GM21381 (cell line): ENCODE measurements at regions not wholly inside any gene's neighbourhood (a gene's known extent, or its start where the extent isn't known, plus 50 kb on each side); places are given as distances from the start of the nearest gene placed in this dataset.
"Not testable (repeated sequence)": the region's sequence is repeated elsewhere in the genome, so short reads cannot be mapped to it uniquely, and the experiment has no call there.

ENCODE experiments used
- ATAC-seq: cut with Tn5 transposase; IDR thresholded peaks from one replicate; pipeline ENCODE4 v1.9.1; 2021; ENCODE audit warnings: mild to moderate bottlenecking, moderate library complexity; ENCODE audit not compliant: unreplicated experiment

GRCh38 chr13:97520061-97520460 lies 86.1 kb downstream of the RAP2A start:
- ATAC-seq, result no peak

DNA sequence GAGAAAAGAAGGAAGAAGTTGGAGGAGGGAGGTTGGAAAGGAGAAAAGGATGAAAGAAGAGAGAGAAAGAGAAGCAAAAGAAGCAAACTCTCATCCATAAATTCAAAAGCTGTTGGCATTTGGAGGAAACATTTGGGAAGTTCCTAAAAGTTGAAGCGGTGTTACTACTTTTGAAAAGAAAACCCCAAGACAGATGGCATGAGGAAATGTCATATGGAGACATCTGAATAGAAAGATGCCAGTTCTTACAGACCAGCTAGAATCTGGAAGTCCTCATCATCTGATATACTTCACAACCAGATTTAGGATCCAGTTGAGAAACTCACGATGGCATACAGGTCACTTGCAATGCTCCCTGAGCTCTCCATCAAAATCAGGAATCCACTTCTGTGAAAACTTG lies 86.9 kb downstream of the RAP2A start:
- ATAC-seq, result no peak

GRCh38 chr13:97521726-97522125 lies 87.8 kb downstream of the RAP2A start:
- no peak for ATAC-seq

- no peak for ATAC-seq
Observed at GRCh38 chr13:97522243-97522642, 88.3 kb downstream of the RAP2A start.

DNA sequence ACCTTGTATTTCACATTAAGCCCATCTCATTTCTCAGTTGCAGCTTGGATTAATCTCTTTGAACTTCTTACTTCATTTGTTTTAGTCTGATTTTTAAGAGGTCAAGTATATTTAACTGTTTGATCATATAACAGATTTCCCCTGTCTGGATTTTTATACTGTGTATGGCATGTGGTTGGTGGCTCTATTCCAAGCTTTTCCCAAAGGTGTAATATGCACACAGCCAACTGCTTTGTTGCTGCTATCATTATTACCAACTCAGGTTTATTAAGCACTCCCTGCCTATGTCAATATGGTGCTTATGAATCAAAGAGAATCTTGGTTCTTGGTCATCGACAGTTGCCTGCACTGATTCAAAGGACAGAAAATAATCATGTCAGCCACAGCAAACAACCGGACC lies 92.6 kb downstream of the RAP2A start:
- no peak for ATAC-seq

DNA sequence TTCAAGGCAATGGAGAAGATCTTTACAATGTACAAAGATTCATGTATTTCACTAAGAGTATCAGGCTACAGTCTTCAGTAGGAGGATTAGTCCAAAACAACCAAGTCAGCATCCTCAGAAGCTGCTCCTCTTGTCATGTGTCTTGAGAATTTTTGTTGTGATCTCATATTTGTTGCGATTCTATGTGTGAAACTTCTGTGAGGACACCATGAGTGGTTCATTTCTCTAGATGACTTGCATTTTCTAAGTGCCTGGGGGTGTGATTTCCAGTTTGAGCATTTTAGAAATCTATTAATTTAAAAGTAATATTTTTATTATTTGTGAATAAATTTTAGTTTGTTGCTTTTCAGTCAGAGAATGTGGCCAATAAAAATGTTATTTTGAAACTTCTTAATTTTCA lies 94.5 kb downstream of the RAP2A start:
- ATAC-seq, result peak; percentile 52

DNA sequence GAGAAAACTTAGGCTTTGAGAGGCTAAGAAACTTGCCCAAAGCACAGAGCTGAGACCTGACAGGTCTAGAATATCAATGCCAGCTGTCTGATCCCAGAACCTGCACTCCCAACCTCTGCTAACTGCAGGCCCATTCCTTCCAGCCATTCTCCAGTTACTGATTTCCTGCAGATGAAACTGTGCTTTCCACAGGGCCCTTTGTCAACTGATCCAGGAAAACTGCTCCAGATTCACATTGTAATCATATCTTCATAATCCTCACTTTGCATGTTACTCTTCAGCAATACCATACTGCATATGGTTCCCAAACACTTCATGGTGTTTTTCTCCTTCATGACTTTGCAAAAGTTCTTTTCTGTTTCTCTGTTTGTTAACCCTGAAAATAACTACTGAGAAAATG lies 100.6 kb downstream of the RAP2A start:
- ATAC-seq, result no peak

DNA sequence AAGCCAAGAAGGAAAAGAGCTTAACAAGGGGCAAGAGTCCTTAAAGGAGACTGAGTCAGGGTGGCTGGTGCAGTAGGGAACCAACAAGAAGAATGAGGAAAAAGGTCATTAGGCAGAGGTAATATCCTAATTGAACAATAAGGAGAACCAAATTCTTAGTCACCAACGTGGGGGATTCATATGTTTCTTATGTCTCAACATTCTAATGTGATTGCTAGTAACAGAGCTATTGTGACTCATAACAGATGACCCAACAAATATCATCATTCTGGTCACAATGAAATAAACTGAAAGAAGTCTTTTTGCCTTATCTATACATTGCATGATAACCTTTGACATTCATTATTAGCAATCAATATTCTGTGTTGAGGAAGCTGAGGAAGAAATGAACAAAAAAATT lies 101.6 kb downstream of the RAP2A start:
- no peak for ATAC-seq

- peak; percentile 75 for ATAC-seq
Observed at GRCh38 chr13:97537110-97537509, 103.1 kb downstream of the RAP2A start.

- no peak for ATAC-seq
Observed at GRCh38 chr13:97538203-97538602, 104.2 kb downstream of the RAP2A start.

- peak; percentile 42 for ATAC-seq
Observed at GRCh38 chr13:97539651-97540610, 106.0 kb downstream of the RAP2A start.

- no peak for ATAC-seq
Observed at GRCh38 chr13:97540696-97541095, 106.7 kb downstream of the RAP2A start.

DNA sequence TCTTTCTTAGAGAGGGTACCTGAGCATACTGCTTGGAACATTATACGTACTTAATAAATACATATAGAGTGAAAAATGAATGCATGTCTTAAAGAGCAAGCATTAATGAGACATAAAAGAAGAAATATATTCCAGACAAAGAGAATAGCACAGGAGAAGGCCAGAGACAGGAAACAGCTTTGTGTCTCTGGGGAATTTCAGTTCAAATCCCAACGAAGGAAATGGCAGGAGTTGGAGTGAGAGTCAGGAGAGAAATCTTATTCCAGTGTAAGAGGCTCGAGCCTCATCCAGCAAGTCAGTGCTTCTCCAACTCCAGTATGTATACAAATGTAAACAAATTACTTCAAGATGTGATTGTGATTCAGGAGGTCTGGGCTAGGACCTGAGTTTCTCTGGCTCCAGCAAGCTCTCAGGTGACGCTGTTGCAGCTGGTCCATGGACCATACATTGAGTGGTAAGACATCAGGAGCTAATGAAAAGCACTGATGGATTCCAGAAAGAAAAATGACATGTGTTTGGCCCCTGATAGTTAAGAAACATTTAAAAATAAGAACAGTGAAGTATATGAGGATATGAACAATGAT lies 108.2 kb downstream of the RAP2A start:
- ATAC-seq, result no peak

DNA sequence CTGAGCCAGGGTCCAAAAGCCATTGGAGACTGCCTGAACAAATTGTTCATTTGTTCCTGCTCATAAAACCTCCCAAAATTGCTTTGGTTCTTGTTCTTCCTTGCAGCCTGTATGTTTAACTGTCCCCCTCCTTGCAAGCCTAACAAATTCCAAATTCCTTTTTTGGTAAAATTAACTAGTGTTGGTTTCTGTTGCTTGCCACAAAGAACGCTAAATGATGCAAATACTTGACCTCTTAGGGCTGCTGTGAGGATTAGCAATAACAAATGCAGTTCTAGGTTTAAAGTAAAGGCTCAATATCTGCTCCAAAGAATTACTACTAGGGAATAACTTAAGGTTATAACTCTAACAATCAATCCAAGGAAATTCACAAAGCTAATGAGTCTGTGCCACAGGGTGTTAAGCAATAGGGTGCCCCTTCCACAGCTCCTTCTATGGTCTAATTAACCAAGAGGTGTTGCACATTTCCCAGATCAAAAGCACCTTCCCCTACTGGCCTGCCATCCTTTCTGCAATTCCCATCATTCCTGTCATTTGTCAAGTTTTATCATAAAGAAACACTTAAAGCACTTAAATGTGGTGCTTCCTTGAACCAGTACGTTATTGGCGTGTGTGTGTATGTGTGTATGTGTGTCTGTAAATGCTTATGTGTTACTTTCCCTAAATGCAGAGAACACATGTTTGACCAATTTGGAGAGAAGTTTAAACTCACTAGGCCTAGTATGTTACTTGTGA lies 110.2 kb downstream of the RAP2A start:
- no peak for ATAC-seq

DNA sequence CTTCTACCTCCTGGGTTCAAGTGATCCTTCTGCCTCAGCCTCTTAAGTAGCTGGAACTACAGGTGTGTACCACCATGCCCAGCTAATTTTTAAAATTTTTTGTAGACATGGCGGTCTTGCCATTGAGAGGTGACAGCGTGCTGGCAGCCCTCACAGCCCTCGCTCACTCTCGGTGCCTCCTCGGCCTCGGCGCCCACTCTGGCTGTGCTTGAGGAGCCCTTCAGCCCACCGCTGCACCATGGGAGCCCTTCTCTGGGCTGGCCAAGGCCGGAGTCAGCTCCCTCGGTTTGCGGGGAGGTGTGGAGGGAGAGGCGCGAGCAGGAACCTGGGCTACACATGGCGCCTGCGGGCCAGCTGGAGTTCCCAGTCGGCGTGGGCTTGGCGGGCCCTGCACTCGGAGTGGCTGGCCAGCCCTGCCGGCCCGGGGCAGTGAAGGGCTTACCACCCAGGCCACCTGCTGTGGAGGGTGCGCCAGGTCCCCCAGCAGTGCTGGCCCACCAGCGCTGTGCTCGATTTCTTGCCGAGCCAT lies 111.1 kb downstream of the RAP2A start:
- ATAC-seq, result not testable (repeated sequence)

DNA sequence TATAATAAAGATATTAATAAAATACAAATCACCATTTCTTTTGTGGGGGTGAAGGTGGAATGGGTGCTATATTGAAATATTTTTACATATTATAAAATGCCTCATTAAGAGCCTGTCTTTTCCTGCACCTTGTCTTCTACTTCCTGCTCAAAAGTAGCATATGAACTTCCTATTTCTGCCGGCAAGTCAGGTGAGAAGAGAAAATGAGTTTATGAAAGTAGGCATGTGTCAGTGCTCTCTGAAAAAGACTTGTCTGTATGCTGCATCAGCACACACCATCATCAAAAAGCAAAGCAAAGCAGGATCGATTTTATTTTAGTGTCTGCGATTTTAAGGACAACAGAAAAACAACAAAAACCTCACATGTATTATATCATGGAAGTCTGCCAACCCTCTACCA lies 114.2 kb downstream of the RAP2A start:
- ATAC-seq, result peak; percentile 77

DNA sequence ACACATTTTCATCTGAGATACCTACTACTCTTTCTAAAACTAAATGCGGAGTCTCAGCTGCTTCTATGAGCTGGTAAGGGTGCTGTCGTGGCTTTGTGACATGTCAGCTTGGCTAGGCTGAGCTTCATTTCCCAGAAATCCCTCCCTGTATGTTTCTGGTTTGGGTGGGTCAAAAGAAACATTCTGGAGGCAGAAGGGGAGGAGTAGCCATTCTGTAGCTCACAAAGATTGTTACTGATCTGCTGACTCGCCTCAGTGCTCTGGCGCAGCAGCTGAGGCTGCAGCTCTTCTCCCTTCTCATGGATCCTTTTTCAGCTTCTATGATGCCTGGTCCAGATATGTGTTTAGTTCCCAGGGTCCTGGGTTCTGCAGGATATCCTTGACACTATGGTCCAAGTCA lies 114.7 kb downstream of the RAP2A start:
- ATAC-seq, result no peak

GRCh38 chr13:97549201-97549600 lies 115.2 kb downstream of the RAP2A start:
- no peak for ATAC-seq

DNA sequence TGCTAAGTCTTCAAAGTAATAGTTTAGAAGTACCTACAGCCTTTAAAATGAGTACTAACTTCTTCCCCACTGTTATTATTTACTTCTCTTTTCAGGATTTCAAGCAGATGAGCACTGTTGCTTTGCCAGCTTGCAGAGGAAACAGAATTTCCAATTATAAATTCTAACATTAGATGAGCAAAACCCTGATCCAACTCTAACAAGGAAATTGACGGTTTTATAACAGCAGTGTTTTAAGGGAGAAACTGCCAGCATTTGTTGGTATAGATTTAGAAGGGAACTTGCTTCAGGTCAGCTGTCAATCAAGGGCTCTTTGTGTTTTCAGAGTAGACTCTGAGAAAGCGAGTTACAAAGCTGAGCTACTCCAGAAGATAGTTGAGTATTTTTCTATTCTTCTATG lies 120.5 kb downstream of the RAP2A start:
- ATAC-seq, result no peak

DNA sequence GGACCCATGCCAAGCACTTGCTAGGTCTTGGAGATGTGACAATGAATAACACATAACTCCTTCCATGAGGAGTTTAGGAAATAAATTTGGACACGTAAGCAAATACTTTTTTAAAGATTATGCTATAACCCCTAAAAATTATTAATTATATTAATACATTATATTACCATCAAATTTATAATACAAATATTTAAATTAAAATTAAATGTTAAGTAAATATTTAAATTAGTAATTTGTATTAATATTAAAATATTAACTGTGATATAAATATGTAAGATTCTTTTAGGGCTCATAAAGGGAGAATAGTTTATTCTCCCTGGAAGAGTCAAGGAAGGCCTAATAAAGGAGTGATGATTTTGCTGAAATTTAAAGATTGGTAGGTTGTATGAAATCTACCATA lies 121.1 kb downstream of the RAP2A start:
- ATAC-seq, result no peak

GRCh38 chr13:97559030-97559429 lies 125.1 kb downstream of the RAP2A start:
- no peak for ATAC-seq
